Heart left ventricle (tissue), 13 donors: ENCODE measurements at regions not wholly inside any gene's neighbourhood (a gene's known extent, or its start where the extent isn't known, plus 50 kb on each side); places are given as distances from the start of the nearest gene placed in this dataset.

Experiments
- CTCF ChIP-seq, 12 donors: fragments of 200-600 bp; sonication (generic) in 4 of 12; IDR thresholded peaks; one replicate each; pipeline versions ENCODE4 v1.5.0 to v1.8.0; 2018 to 2022; ENCODE audit warnings: antibody characterized with exemption in 12 of 12, mild to moderate bottlenecking in 5 of 12
- POLR2A ChIP-seq, 2 donors: fragments of 450-650 bp; IDR thresholded peaks; one replicate each; pipeline ENCODE4 v1.6.1; 2017; ENCODE audit warnings: antibody characterized with exemption in 2 of 2, mild to moderate bottlenecking in 2 of 2, moderate library complexity in 2 of 2
- donor health status: ischemic (EF 13 %, LVEDD 7.1; RV severe dilation, severe dysfunction).
- donor health status: DM: no; HTN: yes; CAD: no.
- donor health status: DM: no; HTN: no; CAD: no.
- donor health status: ischemic (EF 25% LVEDD 6.9; RV normal size, moderate dysfunction).
- donor health status: ischemic (EF 25% LVEDD 5.7; RV mildly dilated, moderate dysfunction).
- donor health status: ischemic (EF 35%, LVEDD 5.7; RV mildly dilated, moderate dysfunction).
- donor health status: nonischemic (EF 11% LVEDD 7.7; RV severe dilation, severe dysfunction).
- donor health status: DM: yes; HTN: yes; CAD: no.
- donor health status: PGD.
- donor health status: ischemic (EF 29% LVEDD 5.4; RV normal size, mild dysfunction).
- donor health status: nonischemic (EF 23%, LVEDD 6.1; RV moderate dilation, normal function).

GRCh38 chr6:71028236-71028876 is 71.5 kb upstream of the B3GAT2 start:
- TF ChIP-seq CTCF (IDR thresholded peaks at IDR 0.05), result no peak
- no peak for TF ChIP-seq POLR2A (IDR thresholded peaks at IDR 0.05)
